ENCODE measurements at regions not wholly inside any gene's neighbourhood (a gene's known extent, or its start where the extent isn't known, plus 50 kb on each side); places are given as distances from the start of the nearest gene placed in this dataset.

- TF ChIP-seq POLR2AphosphoS5 (IDR thresholded peaks at IDR 0.05) = peak in 1 of 3 donors; percentile 52
- TF ChIP-seq CTCF (IDR thresholded peaks at IDR 0.05 in 8 of 11, conservative IDR thresholded peaks at IDR 0.05 in 3 of 11) = no peak
Observed at GRCh38 chr13:40194224-40194806, 472.1 kb downstream of the FOXO1 start.
